GM23338 (cell line): ENCODE measurements at regions not wholly inside any gene's neighbourhood (a gene's known extent, or its start where the extent isn't known, plus 50 kb on each side); places are given as distances from the start of the nearest gene placed in this dataset.

Experiments used
- ATAC-seq: fragments of 200-7000 bp; cut with Tn5 transposase; 3 replicates; pipeline ENCODE4 v1.9.1; 2020
- DNase-seq: peaks from one replicate; pipeline ENCODE4 v3.0.0-alpha.2; 2015; ENCODE audit warnings: low spot score
- H2AFZ ChIP-seq: fragments of 200-600 bp; sonication (generic); 2 replicates; pipeline ENCODE4 v1.8.0; 2016; ENCODE audit warnings: antibody characterized with exemption, mild to moderate bottlenecking, moderate library complexity
- H3F3A ChIP-seq: fragments of 200-600 bp; sonication (generic); replicated peaks from 2 replicates; pipeline ENCODE4 v1.8.0; 2017; ENCODE audit warnings: antibody characterized with exemption, mixed run types, low read depth
- H3K27ac ChIP-seq: fragments of 200-600 bp; sonication (generic); 2 replicates; pipeline ENCODE4 v1.6.1; 2016; ENCODE audit warnings: low read depth
- H3K27me3 ChIP-seq: fragments of 200-600 bp; sonication (generic); 2 replicates; pipeline ENCODE4 v1.8.0; 2016; ENCODE audit warnings: mild to moderate bottlenecking, mixed run types, moderate library complexity; ENCODE audit not compliant: insufficient read depth
- H3K36me3 ChIP-seq: fragments of 200-600 bp; sonication (generic); 2 replicates; pipeline ENCODE4 v1.8.0; 2016; ENCODE audit warnings: mild to moderate bottlenecking; ENCODE audit not compliant: insufficient read depth
- H3K4me1 ChIP-seq: fragments of 200-600 bp; sonication (generic); 2 replicates; pipeline ENCODE4 v1.8.0; 2016; ENCODE audit warnings: mild to moderate bottlenecking, moderate library complexity; ENCODE audit not compliant: insufficient read depth
- H3K4me2 ChIP-seq: fragments of 200-600 bp; sonication (generic); 2 replicates; pipeline ENCODE4 v1.7.1; 2017; ENCODE audit warnings: mixed run types
- H3K4me3 ChIP-seq: fragments of 200-600 bp; sonication (generic); 2 replicates; pipeline ENCODE4 v1.6.1; 2016; ENCODE audit warnings: mixed run types
- H3K79me2 ChIP-seq: fragments of 200-600 bp; sonication (generic); replicated peaks from 2 replicates; pipeline ENCODE4 v1.8.0; 2017; ENCODE audit warnings: mild to moderate bottlenecking; ENCODE audit not compliant: insufficient read depth
- H3K9me2 ChIP-seq: fragments of 200-600 bp; sonication (generic); 2 replicates; pipeline ENCODE4 v1.8.0; 2017; ENCODE audit not compliant: insufficient read depth
- H4K20me1 ChIP-seq: fragments of 200-600 bp; sonication (generic); replicated peaks from 2 replicates; pipeline ENCODE4 v1.8.0; 2017; ENCODE audit warnings: mild to moderate bottlenecking; ENCODE audit not compliant: insufficient read depth
- H3K27ac Mint-ChIP-seq: 2 replicates; pipeline ENCODE4 v1.8.0; 2020; ENCODE audit warnings: inconsistent platforms, mild to moderate bottlenecking, moderate library complexity, mixed read lengths
- H3K27me3 Mint-ChIP-seq: 3 replicates; pipeline ENCODE4 v1.8.0; 2022; ENCODE audit warnings: low read depth, mild to moderate bottlenecking, moderate library complexity, mixed read lengths, inconsistent platforms; ENCODE audit not compliant: insufficient read depth, poor library complexity
- H3K36me3 Mint-ChIP-seq: 3 replicates; pipeline ENCODE4 v1.8.0; 2021; ENCODE audit warnings: low read depth, mild to moderate bottlenecking, inconsistent platforms, moderate library complexity, mixed read lengths
- H3K4me1 Mint-ChIP-seq: 3 replicates; pipeline ENCODE4 v1.8.0; 2020; ENCODE audit warnings: mild to moderate bottlenecking, inconsistent platforms, mixed read lengths
- H3K4me3 Mint-ChIP-seq: 3 replicates; pipeline ENCODE4 v1.8.0; 2021; ENCODE audit warnings: moderate library complexity, mild to moderate bottlenecking, inconsistent platforms, mixed read lengths
- H3K9me3 Mint-ChIP-seq: 3 replicates; pipeline ENCODE4 v1.8.0; 2020; ENCODE audit warnings: moderate library complexity, mild to moderate bottlenecking, inconsistent platforms, mixed read lengths
- CREB1 ChIP-seq: fragments of 250-450 bp; sonication (Bioruptor Pico); IDR thresholded peaks from 2 replicates; pipeline ENCODE4 v1.5.0; 2020; ENCODE audit warnings: low read depth, mild to moderate bottlenecking, moderate library complexity
- EZH2 ChIP-seq: fragments of 200-600 bp; sonication (generic); IDR thresholded peaks from one replicate; pipeline ENCODE4 v1.8.0; 2017; ENCODE audit warnings: antibody characterized with exemption, mild to moderate bottlenecking, low read depth; ENCODE audit not compliant: unreplicated experiment
- EZH2phosphoT487 ChIP-seq: fragments of 200-600 bp; sonication (generic); IDR thresholded peaks from one replicate; pipeline ENCODE4 v1.8.1; 2018; ENCODE audit warnings: antibody characterized with exemption; ENCODE audit not compliant: unreplicated experiment
- JUNB ChIP-seq: IDR thresholded peaks from one replicate; pipeline ENCODE4 v1.6.1; 2016; ENCODE audit warnings: antibody characterized with exemption; ENCODE audit not compliant: unreplicated experiment
- NANOG ChIP-seq: IDR thresholded peaks from 2 replicates; pipeline ENCODE4 v1.6.1; 2016; ENCODE audit warnings: antibody characterized with exemption, borderline replicate concordance
- POLR2AphosphoS5 ChIP-seq: IDR thresholded peaks from 2 replicates; pipeline ENCODE4 v1.6.1; 2016; ENCODE audit warnings: antibody characterized with exemption, low read depth
- STAT1 ChIP-seq: IDR thresholded peaks from one replicate; pipeline ENCODE4 v1.6.1; 2016; ENCODE audit warnings: antibody characterized with exemption; ENCODE audit not compliant: unreplicated experiment
- ZNF114 ChIP-seq: fragments of 250-450 bp; sonication (Bioruptor Pico); IDR thresholded peaks from 2 replicates; pipeline ENCODE4 v1.5.0; 2020; ENCODE audit warnings: mild to moderate bottlenecking, moderate library complexity
- ZNF331 ChIP-seq: fragments of 250-450 bp; sonication (Bioruptor Pico); IDR thresholded peaks from 2 replicates; pipeline ENCODE4 v1.5.0; 2020; ENCODE audit warnings: low read depth, mild to moderate bottlenecking, moderate library complexity
- TF ChIP-seq, protein P1 (sequence below): fragments of 250-450 bp; sonication (Bioruptor Pico); IDR thresholded peaks from 2 replicates; pipeline ENCODE4 v1.5.0; 2020; ENCODE audit warnings: mild to moderate bottlenecking, moderate library complexity
- TF ChIP-seq, protein P2 (sequence below): IDR thresholded peaks from 2 replicates; pipeline ENCODE4 v1.6.1; 2016; ENCODE audit warnings: antibody characterized with exemption
- TF ChIP-seq, protein P3 (sequence below): IDR thresholded peaks from one replicate; pipeline ENCODE4 v1.6.1; 2018; ENCODE audit warnings: antibody characterized with exemption; ENCODE audit not compliant: unreplicated experiment
- TF ChIP-seq, protein P4 (sequence below), 2 experiments: fragments of 200-600 bp in 1 of 2; sonication (generic) in 1 of 2; conservative IDR thresholded peaks; 2 replicates each; pipeline versions ENCODE4 v1.5.1 to v1.6.1; 2016 to 2017; ENCODE audit warnings: antibody characterized with exemption in 2 of 2, low read depth in 2 of 2, mild to moderate bottlenecking in 2 of 2, moderate library complexity in 1 of 2

DNA sequence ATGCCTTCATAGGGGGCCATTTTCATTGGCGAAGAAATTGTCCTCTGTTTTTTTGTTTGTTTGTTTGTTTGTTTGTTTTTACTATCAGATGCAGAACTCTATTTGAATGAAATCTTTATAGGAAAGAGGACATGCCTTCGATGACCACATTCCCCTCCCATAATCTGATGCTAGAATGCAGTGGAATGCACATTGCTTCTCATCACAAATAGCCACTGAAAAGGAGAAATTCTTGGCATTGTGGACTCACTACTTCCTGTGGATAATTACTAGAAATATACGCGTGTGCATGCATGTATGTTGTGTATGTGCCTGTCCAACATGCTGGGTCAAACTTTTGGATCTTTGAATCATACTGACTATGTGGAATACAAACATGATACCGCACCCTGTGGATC is 70.5 kb upstream of the SFMBT2 start:
- Histone ChIP-seq H3K4me3 (no peak overlapping the region), H3K4me2 (no peak overlapping the region), H2AFZ (no peak overlapping the region), H3K36me3 (no peaks in the 10 kb centered on the region), H4K20me1 (no peaks in the 10 kb centered on the region), H3K27ac (no peak overlapping the region), H3K79me2 (no peaks in the 10 kb centered on the region), H3K9me2 (no peaks in the 10 kb centered on the region), H3F3A (no peaks in the 10 kb centered on the region), H3K27me3 (no peaks in the 10 kb centered on the region), H3K4me1 (peaks cover 9% of the 10 kb centered on the region)
- no peak for DNase-seq
- Mint-ChIP-seq H3K36me3 (no peaks in the 10 kb centered on the region), H3K9me3 (no peaks in the 10 kb centered on the region), H3K4me1 (peaks cover 28% of the 10 kb centered on the region), H3K4me3 (no peak overlapping the region), H3K27ac (no peak overlapping the region), H3K27me3 (peaks cover 7% of the 10 kb centered on the region)
- no peak for ATAC-seq
- TF ChIP-seq, protein P1, sequence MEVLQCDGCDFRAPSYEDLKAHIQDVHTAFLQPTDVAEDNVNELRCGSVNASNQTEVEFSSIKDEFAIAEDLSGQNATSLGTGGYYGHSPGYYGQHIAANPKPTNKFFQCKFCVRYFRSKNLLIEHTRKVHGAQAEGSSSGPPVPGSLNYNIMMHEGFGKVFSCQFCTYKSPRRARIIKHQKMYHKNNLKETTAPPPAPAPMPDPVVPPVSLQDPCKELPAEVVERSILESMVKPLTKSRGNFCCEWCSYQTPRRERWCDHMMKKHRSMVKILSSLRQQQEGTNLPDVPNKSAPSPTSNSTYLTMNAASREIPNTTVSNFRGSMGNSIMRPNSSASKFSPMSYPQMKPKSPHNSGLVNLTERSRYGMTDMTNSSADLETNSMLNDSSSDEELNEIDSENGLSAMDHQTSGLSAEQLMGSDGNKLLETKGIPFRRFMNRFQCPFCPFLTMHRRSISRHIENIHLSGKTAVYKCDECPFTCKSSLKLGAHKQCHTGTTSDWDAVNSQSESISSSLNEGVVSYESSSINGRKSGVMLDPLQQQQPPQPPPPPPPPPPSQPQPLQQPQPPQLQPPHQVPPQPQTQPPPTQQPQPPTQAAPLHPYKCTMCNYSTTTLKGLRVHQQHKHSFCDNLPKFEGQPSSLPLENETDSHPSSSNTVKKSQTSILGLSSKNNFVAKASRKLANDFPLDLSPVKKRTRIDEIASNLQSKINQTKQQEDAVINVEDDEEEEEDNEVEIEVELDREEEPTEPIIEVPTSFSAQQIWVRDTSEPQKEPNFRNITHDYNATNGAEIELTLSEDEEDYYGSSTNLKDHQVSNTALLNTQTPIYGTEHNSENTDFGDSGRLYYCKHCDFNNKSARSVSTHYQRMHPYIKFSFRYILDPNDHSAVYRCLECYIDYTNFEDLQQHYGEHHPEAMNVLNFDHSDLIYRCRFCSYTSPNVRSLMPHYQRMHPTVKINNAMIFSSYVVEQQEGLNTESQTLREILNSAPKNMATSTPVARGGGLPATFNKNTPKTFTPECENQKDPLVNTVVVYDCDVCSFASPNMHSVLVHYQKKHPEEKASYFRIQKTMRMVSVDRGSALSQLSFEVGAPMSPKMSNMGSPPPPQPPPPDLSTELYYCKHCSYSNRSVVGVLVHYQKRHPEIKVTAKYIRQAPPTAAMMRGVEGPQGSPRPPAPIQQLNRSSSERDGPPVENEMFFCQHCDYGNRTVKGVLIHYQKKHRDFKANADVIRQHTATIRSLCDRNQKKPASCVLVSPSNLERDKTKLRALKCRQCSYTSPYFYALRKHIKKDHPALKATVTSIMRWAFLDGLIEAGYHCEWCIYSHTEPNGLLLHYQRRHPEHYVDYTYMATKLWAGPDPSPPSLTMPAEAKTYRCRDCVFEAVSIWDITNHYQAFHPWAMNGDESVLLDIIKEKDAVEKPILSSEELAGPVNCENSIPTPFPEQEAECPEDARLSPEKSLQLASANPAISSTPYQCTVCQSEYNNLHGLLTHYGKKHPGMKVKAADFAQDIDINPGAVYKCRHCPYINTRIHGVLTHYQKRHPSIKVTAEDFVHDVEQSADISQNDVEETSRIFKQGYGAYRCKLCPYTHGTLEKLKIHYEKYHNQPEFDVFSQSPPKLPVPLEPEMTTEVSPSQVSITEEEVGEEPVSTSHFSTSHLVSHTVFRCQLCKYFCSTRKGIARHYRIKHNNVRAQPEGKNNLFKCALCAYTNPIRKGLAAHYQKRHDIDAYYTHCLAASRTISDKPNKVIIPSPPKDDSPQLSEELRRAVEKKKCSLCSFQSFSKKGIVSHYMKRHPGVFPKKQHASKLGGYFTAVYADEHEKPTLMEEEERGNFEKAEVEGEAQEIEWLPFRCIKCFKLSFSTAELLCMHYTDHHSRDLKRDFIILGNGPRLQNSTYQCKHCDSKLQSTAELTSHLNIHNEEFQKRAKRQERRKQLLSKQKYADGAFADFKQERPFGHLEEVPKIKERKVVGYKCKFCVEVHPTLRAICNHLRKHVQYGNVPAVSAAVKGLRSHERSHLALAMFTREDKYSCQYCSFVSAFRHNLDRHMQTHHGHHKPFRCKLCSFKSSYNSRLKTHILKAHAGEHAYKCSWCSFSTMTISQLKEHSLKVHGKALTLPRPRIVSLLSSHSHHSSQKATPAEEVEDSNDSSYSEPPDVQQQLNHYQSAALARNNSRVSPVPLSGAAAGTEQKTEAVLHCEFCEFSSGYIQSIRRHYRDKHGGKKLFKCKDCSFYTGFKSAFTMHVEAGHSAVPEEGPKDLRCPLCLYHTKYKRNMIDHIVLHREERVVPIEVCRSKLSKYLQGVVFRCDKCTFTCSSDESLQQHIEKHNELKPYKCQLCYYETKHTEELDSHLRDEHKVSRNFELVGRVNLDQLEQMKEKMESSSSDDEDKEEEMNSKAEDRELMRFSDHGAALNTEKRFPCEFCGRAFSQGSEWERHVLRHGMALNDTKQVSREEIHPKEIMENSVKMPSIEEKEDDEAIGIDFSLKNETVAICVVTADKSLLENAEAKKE (CRISPR knock-in tag), result no peak
- no peak for TF ChIP-seq JUNB
- TF ChIP-seq, protein P2, sequence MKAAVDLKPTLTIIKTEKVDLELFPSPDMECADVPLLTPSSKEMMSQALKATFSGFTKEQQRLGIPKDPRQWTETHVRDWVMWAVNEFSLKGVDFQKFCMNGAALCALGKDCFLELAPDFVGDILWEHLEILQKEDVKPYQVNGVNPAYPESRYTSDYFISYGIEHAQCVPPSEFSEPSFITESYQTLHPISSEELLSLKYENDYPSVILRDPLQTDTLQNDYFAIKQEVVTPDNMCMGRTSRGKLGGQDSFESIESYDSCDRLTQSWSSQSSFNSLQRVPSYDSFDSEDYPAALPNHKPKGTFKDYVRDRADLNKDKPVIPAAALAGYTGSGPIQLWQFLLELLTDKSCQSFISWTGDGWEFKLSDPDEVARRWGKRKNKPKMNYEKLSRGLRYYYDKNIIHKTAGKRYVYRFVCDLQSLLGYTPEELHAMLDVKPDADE, result no peak
- TF ChIP-seq, protein P3, sequence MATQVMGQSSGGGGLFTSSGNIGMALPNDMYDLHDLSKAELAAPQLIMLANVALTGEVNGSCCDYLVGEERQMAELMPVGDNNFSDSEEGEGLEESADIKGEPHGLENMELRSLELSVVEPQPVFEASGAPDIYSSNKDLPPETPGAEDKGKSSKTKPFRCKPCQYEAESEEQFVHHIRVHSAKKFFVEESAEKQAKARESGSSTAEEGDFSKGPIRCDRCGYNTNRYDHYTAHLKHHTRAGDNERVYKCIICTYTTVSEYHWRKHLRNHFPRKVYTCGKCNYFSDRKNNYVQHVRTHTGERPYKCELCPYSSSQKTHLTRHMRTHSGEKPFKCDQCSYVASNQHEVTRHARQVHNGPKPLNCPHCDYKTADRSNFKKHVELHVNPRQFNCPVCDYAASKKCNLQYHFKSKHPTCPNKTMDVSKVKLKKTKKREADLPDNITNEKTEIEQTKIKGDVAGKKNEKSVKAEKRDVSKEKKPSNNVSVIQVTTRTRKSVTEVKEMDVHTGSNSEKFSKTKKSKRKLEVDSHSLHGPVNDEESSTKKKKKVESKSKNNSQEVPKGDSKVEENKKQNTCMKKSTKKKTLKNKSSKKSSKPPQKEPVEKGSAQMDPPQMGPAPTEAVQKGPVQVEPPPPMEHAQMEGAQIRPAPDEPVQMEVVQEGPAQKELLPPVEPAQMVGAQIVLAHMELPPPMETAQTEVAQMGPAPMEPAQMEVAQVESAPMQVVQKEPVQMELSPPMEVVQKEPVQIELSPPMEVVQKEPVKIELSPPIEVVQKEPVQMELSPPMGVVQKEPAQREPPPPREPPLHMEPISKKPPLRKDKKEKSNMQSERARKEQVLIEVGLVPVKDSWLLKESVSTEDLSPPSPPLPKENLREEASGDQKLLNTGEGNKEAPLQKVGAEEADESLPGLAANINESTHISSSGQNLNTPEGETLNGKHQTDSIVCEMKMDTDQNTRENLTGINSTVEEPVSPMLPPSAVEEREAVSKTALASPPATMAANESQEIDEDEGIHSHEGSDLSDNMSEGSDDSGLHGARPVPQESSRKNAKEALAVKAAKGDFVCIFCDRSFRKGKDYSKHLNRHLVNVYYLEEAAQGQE, result no peak
- TF ChIP-seq, protein P4, sequence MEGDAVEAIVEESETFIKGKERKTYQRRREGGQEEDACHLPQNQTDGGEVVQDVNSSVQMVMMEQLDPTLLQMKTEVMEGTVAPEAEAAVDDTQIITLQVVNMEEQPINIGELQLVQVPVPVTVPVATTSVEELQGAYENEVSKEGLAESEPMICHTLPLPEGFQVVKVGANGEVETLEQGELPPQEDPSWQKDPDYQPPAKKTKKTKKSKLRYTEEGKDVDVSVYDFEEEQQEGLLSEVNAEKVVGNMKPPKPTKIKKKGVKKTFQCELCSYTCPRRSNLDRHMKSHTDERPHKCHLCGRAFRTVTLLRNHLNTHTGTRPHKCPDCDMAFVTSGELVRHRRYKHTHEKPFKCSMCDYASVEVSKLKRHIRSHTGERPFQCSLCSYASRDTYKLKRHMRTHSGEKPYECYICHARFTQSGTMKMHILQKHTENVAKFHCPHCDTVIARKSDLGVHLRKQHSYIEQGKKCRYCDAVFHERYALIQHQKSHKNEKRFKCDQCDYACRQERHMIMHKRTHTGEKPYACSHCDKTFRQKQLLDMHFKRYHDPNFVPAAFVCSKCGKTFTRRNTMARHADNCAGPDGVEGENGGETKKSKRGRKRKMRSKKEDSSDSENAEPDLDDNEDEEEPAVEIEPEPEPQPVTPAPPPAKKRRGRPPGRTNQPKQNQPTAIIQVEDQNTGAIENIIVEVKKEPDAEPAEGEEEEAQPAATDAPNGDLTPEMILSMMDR (conservative IDR thresholded peaks at IDR 0.05; ENCODE audit: low read depth in 2 of 2), result no peak
- no peak for TF ChIP-seq CREB1
- TF ChIP-seq EZH2phosphoT487, result no peak
- no peak for TF ChIP-seq STAT1
- no peak for TF ChIP-seq NANOG
- TF ChIP-seq ZNF114 (CRISPR knock-in tag), result no peak
- no peak for TF ChIP-seq EZH2
- TF ChIP-seq POLR2AphosphoS5, result no peak
- no peak for TF ChIP-seq ZNF331 (CRISPR knock-in tag)
